ENCODE measurements at regions not wholly inside any gene's neighbourhood (a gene's known extent, or its start where the extent isn't known, plus 50 kb on each side); places are given as distances from the start of the nearest gene placed in this dataset.
A peak's percentile ranks its signal among the peaks of the same experiment; 100 is the strongest.

GRCh38 chr1:60386249-60386648 lies 312.7 kb upstream of the C1orf87 start:
- no peaks in the 10 kb centered on the region for H3K36me3 Mint-ChIP-seq
- no peak overlapping the region for H3K27ac ChIP-seq (ENCODE audit: low read depth, low read length)
- no peak for DNase-seq
- no peaks in the 10 kb centered on the region for H3K27me3 ChIP-seq (ENCODE audit: insufficient read depth, low read length, poor library complexity, severe bottlenecking)
- H3K9me3 ChIP-seq (ENCODE audit: low read length), result no peaks in the 10 kb centered on the region
- peaks cover 0 to 6% (median 2%) of the 10 kb centered on the region in 5 donors for H3K9me3 Mint-ChIP-seq
- H3K4me3 Mint-ChIP-seq, result no peak overlapping the region
- no peak overlapping the region for H3K4me3 ChIP-seq (ENCODE audit: low read length)
- H3K27me3 Mint-ChIP-seq, result no peaks in the 10 kb centered on the region
- no peaks in the 10 kb centered on the region for H3K36me3 ChIP-seq (ENCODE audit: insufficient read depth, low read length)
- POLR2A ChIA-PET, result no interaction called here
- CTCF ChIA-PET, result no interaction called here
- H3K27ac Mint-ChIP-seq, result no peak overlapping the region
- H3K4me1 Mint-ChIP-seq, result no peaks in the 10 kb centered on the region
- no peaks in the 10 kb centered on the region for H3K4me1 ChIP-seq (ENCODE audit: insufficient read depth, low read length)

GRCh38 chr1:60376196-60376595 lies 302.6 kb upstream of the C1orf87 start:
- H3K36me3 ChIP-seq (ENCODE audit: insufficient read depth, low read length), result no peaks in the 10 kb centered on the region
- no peak overlapping the region for H3K4me3 Mint-ChIP-seq
- no peak overlapping the region for H3K27ac Mint-ChIP-seq
- POLR2A ChIA-PET, result no interaction called here
- no peaks in the 10 kb centered on the region for H3K4me1 ChIP-seq (ENCODE audit: insufficient read depth, low read length)
- no peak for DNase-seq
- H3K4me3 ChIP-seq (ENCODE audit: low read length), result no peak overlapping the region
- H3K27me3 ChIP-seq (ENCODE audit: insufficient read depth, low read length, poor library complexity, severe bottlenecking), result no peaks in the 10 kb centered on the region
- H3K9me3 ChIP-seq (ENCODE audit: low read length), result no peaks in the 10 kb centered on the region
- peaks cover 2 to 7% (median 4%) of the 10 kb centered on the region in 5 donors for H3K9me3 Mint-ChIP-seq
- H3K4me1 Mint-ChIP-seq, result no peaks in the 10 kb centered on the region
- H3K27me3 Mint-ChIP-seq, result no peaks in the 10 kb centered on the region
- no peak overlapping the region for H3K27ac ChIP-seq (ENCODE audit: low read depth, low read length)
- no peaks in the 10 kb centered on the region for H3K36me3 Mint-ChIP-seq
- CTCF ChIA-PET, result no interaction called here

GRCh38 chr1:60374537-60374936 lies 301.0 kb upstream of the C1orf87 start:
- H3K27me3 Mint-ChIP-seq, result no peaks in the 10 kb centered on the region
- ChIA-PET POLR2A (no interaction called here), CTCF (no interaction called here)
- no peaks in the 10 kb centered on the region for H3K36me3 Mint-ChIP-seq
- no peak overlapping the region for H3K27ac Mint-ChIP-seq
- Histone ChIP-seq H3K9me3 (ENCODE audit: low read length) (no peaks in the 10 kb centered on the region), H3K27me3 (ENCODE audit: insufficient read depth, low read length, poor library complexity, severe bottlenecking) (no peaks in the 10 kb centered on the region), H3K27ac (ENCODE audit: low read depth, low read length) (no peak overlapping the region), H3K36me3 (ENCODE audit: insufficient read depth, low read length) (no peaks in the 10 kb centered on the region), H3K4me3 (ENCODE audit: low read length) (no peak overlapping the region), H3K4me1 (ENCODE audit: insufficient read depth, low read length) (no peaks in the 10 kb centered on the region)
- DNase-seq, result no peak
- H3K9me3 Mint-ChIP-seq, result peaks cover 2 to 12% (median 4%) of the 10 kb centered on the region in 5 donors
- H3K4me1 Mint-ChIP-seq, result no peaks in the 10 kb centered on the region
- no peak overlapping the region for H3K4me3 Mint-ChIP-seq

- DNase-seq, result no peak
- peak overlapping the region in 1 of 8 donors; percentile 34 for H3K27ac Mint-ChIP-seq
- H3K27me3 Mint-ChIP-seq, result no peaks in the 10 kb centered on the region
- H3K9me3 ChIP-seq (ENCODE audit: low read length), result no peaks in the 10 kb centered on the region
- no peak overlapping the region for H3K27ac ChIP-seq (ENCODE audit: low read depth, low read length)
- H3K9me3 Mint-ChIP-seq, result peaks cover 0 to 9% (median 2%) of the 10 kb centered on the region in 5 donors
- no peaks in the 10 kb centered on the region for H3K27me3 ChIP-seq (ENCODE audit: insufficient read depth, low read length, poor library complexity, severe bottlenecking)
- no peaks in the 10 kb centered on the region for H3K4me1 Mint-ChIP-seq
- H3K4me3 ChIP-seq (ENCODE audit: low read length), result no peak overlapping the region
- no peaks in the 10 kb centered on the region for H3K4me1 ChIP-seq (ENCODE audit: insufficient read depth, low read length)
- H3K36me3 Mint-ChIP-seq, result no peaks in the 10 kb centered on the region
- POLR2A ChIA-PET, result no interaction called here
- no peak overlapping the region for H3K4me3 Mint-ChIP-seq
- no peaks in the 10 kb centered on the region for H3K36me3 ChIP-seq (ENCODE audit: insufficient read depth, low read length)
- CTCF ChIA-PET, result no interaction called here
Measured at GRCh38 chr1:60367532-60367931, 294.0 kb upstream of the C1orf87 start.

- H3K36me3 Mint-ChIP-seq, result no peaks in the 10 kb centered on the region
- ChIA-PET POLR2A (no interaction called here), CTCF (no interaction called here)
- no peak overlapping the region for H3K27ac ChIP-seq (ENCODE audit: low read depth, low read length)
- no peaks in the 10 kb centered on the region for H3K27me3 ChIP-seq (ENCODE audit: insufficient read depth, low read length, poor library complexity, severe bottlenecking)
- H3K4me1 ChIP-seq (ENCODE audit: insufficient read depth, low read length), result no peaks in the 10 kb centered on the region
- no peaks in the 10 kb centered on the region for H3K9me3 ChIP-seq (ENCODE audit: low read length)
- H3K4me1 Mint-ChIP-seq, result no peaks in the 10 kb centered on the region
- H3K27me3 Mint-ChIP-seq, result no peaks in the 10 kb centered on the region
- H3K36me3 ChIP-seq (ENCODE audit: insufficient read depth, low read length), result no peaks in the 10 kb centered on the region
- no peak overlapping the region for H3K4me3 Mint-ChIP-seq
- H3K27ac Mint-ChIP-seq, result no peak overlapping the region
- no peak overlapping the region for H3K4me3 ChIP-seq (ENCODE audit: low read length)
- H3K9me3 Mint-ChIP-seq, result peaks cover 0 to 10% (median 3%) of the 10 kb centered on the region in 5 donors
- DNase-seq, result no peak
Measured at GRCh38 chr1:60359431-60359830, 285.9 kb upstream of the C1orf87 start.

- H3K27me3 ChIP-seq (ENCODE audit: insufficient read depth, low read length, poor library complexity, severe bottlenecking), result no peaks in the 10 kb centered on the region
- Mint-ChIP-seq H3K27ac (no peak overlapping the region), H3K9me3 (peaks cover 0 to 6% (median 0%) of the 10 kb centered on the region in 5 donors), H3K4me3 (no peak overlapping the region), H3K4me1 (no peaks in the 10 kb centered on the region), H3K36me3 (no peaks in the 10 kb centered on the region), H3K27me3 (no peaks in the 10 kb centered on the region)
- no peak overlapping the region for H3K4me3 ChIP-seq (ENCODE audit: low read length)
- H3K4me1 ChIP-seq (ENCODE audit: insufficient read depth, low read length), result no peaks in the 10 kb centered on the region
- H3K27ac ChIP-seq (ENCODE audit: low read depth, low read length), result no peak overlapping the region
- no peaks in the 10 kb centered on the region for H3K36me3 ChIP-seq (ENCODE audit: insufficient read depth, low read length)
- ChIA-PET POLR2A (no interaction called here), CTCF (no interaction called here)
- DNase-seq, result no peak
- no peaks in the 10 kb centered on the region for H3K9me3 ChIP-seq (ENCODE audit: low read length)
Measured at GRCh38 chr1:60350531-60350930, 277.0 kb upstream of the C1orf87 start.

- CTCF ChIA-PET, result no interaction called here
- H3K9me3 Mint-ChIP-seq, result no peaks in the 10 kb centered on the region
- POLR2A ChIA-PET, result no interaction called here
Measured at GRCh38 chr1:60348884-60349283, 275.3 kb upstream of the C1orf87 start.

GRCh38 chr1:60345621-60346020 lies 272.1 kb upstream of the C1orf87 start:
- H3K36me3 ChIP-seq (ENCODE audit: insufficient read depth, low read length), result no peaks in the 10 kb centered on the region
- Mint-ChIP-seq H3K27ac (no peak overlapping the region), H3K4me3 (no peak overlapping the region), H3K36me3 (no peaks in the 10 kb centered on the region), H3K27me3 (no peaks in the 10 kb centered on the region), H3K9me3 (peaks cover 0 to 2% (median 0%) of the 10 kb centered on the region in 5 donors), H3K4me1 (no peaks in the 10 kb centered on the region)
- no peak overlapping the region for H3K4me3 ChIP-seq (ENCODE audit: low read length)
- no peaks in the 10 kb centered on the region for H3K4me1 ChIP-seq (ENCODE audit: insufficient read depth, low read length)
- H3K27me3 ChIP-seq (ENCODE audit: insufficient read depth, low read length, poor library complexity, severe bottlenecking), result no peaks in the 10 kb centered on the region
- no peak overlapping the region for H3K27ac ChIP-seq (ENCODE audit: low read depth, low read length)
- H3K9me3 ChIP-seq (ENCODE audit: low read length), result no peaks in the 10 kb centered on the region
- no peak for DNase-seq
- ChIA-PET POLR2A (no interaction called here), CTCF (no interaction called here)

More at GRCh38 chr1:60348884-60349283, 275.3 kb upstream of the C1orf87 start:
- H3K27me3 ChIP-seq (ENCODE audit: insufficient read depth, low read length, poor library complexity, severe bottlenecking), result no peaks in the 10 kb centered on the region
- no peak overlapping the region for H3K27ac Mint-ChIP-seq
- H3K9me3 ChIP-seq (ENCODE audit: low read length), result no peaks in the 10 kb centered on the region
- H3K36me3 Mint-ChIP-seq, result no peaks in the 10 kb centered on the region
- H3K27me3 Mint-ChIP-seq, result no peaks in the 10 kb centered on the region
- H3K4me3 ChIP-seq (ENCODE audit: low read length), result no peak overlapping the region
- no peaks in the 10 kb centered on the region for H3K4me1 ChIP-seq (ENCODE audit: insufficient read depth, low read length)
- no peaks in the 10 kb centered on the region for H3K36me3 ChIP-seq (ENCODE audit: insufficient read depth, low read length)
- no peak for DNase-seq
- no peaks in the 10 kb centered on the region for H3K4me1 Mint-ChIP-seq
- H3K27ac ChIP-seq (ENCODE audit: low read depth, low read length), result no peak overlapping the region
- no peak overlapping the region for H3K4me3 Mint-ChIP-seq

GRCh38 chr1:60345049-60345448 lies 271.5 kb upstream of the C1orf87 start:
- Histone ChIP-seq H3K4me3 (ENCODE audit: low read length) (no peak overlapping the region), H3K9me3 (ENCODE audit: low read length) (no peaks in the 10 kb centered on the region), H3K36me3 (ENCODE audit: insufficient read depth, low read length) (no peaks in the 10 kb centered on the region), H3K27me3 (ENCODE audit: insufficient read depth, low read length, poor library complexity, severe bottlenecking) (no peaks in the 10 kb centered on the region), H3K4me1 (ENCODE audit: insufficient read depth, low read length) (no peaks in the 10 kb centered on the region), H3K27ac (ENCODE audit: low read depth, low read length) (no peak overlapping the region)
- Mint-ChIP-seq H3K27me3 (no peaks in the 10 kb centered on the region), H3K36me3 (no peaks in the 10 kb centered on the region), H3K27ac (no peak overlapping the region), H3K4me3 (no peak overlapping the region), H3K4me1 (no peaks in the 10 kb centered on the region), H3K9me3 (peaks cover 0 to 2% (median 0%) of the 10 kb centered on the region in 5 donors)
- DNase-seq, result no peak
- ChIA-PET POLR2A (no interaction called here), CTCF (no interaction called here)

Measured in CD8-positive, alpha-beta memory T cell (primary cell).